HCT116 (cell line): ENCODE measurements at regions not wholly inside any gene's neighbourhood (a gene's known extent, or its start where the extent isn't known, plus 50 kb on each side); places are given as distances from the start of the nearest gene placed in this dataset.

Experiments used
- ATAC-seq: fragments of 200-7000 bp; cut with Tn5 transposase; 2 replicates; pipeline ENCODE4 v1.9.1; 2020; ENCODE audit warnings: mild to moderate bottlenecking, moderate library complexity
- BruUV-seq: library from RNA; stranded (reverse); fragments of 400-500 nt; replicated peaks from 2 replicates; lab custom pipeline; 2021; lab: Mats Ljungman, UMichigan
- CTCF ChIA-PET: fragments of 300-600 bp; sonication (Branson Sonifier 250); formaldehyde crosslinking; loops from one replicate; lab custom pipeline; 2021; ENCODE audit warnings: antibody characterized with exemption; lab: Charles Lee
- POLR2A ChIA-PET: fragments of 300-600, 350-600 bp; sonication (Branson Sonifier 250); formaldehyde crosslinking; loops from one replicate; lab custom pipeline; 2021; ENCODE audit warnings: antibody characterized with exemption; lab: Charles Lee
- RAD21 ChIA-PET, 2 experiments: fragments of 300-600 bp; sonication (Branson Sonifier 250); formaldehyde crosslinking; loops; one replicate each; lab custom pipeline; 2023; ENCODE audit warnings: low total read pairs in 2 of 2; ENCODE audit not compliant: uncharacterized antibody in 2 of 2, unreplicated experiment in 2 of 2, low non-redundant PET in 1 of 2; lab: Charles Lee
- DNase-seq: peaks from one replicate; pipeline ENCODE4 v3.0.0-alpha.2; 2010; ENCODE audit warnings: low read depth, low spot score
- H2AFZ ChIP-seq: fragments of 200-600 bp; shearing (Covaris generic), sonication (generic); 2 replicates; pipeline ENCODE4 v1.6.1; 2017; ENCODE audit warnings: low read depth, mixed run types, mixed read lengths, antibody characterized with exemption, low read length; ENCODE audit not compliant: poor library complexity, severe bottlenecking
- H3K27ac ChIP-seq: 2 replicates; pipeline ENCODE4 v1.5.1; 2012; ENCODE audit warnings: low read depth, low read length
- H3K27me3 ChIP-seq: fragments of 200-600 bp; sonication (generic); 2 replicates; pipeline ENCODE4 v1.6.1; 2016; ENCODE audit warnings: mixed run types, low read length, mixed read lengths; ENCODE audit not compliant: insufficient read depth
- H3K36me3 ChIP-seq, 2 experiments: fragments of 200-500 bp in 1 of 2; fragments of 200-600 bp in 1 of 2; sonication (Bioruptor generic) in 1 of 2; sonication (generic) in 1 of 2; 2 replicates each; pipeline versions ENCODE4 v1.5.1 to v1.6.1; 2014 to 2016; ENCODE audit warnings: low read length in 2 of 2, inconsistent platforms in 1 of 2, mixed read lengths in 1 of 2, mixed run types in 1 of 2; ENCODE audit not compliant: insufficient read depth in 2 of 2, control insufficient read depth in 1 of 2
- H3K4me1 ChIP-seq, 2 experiments: fragments of 200-600 bp in 1 of 2; sonication (generic) in 1 of 2; 2 replicates each; pipeline versions ENCODE4 v1.5.1 to v1.6.1; 2012 to 2017; ENCODE audit warnings: low read length in 2 of 2, inconsistent platforms in 1 of 2, mild to moderate bottlenecking in 1 of 2, mixed read lengths in 1 of 2, mixed run types in 1 of 2, moderate library complexity in 1 of 2; ENCODE audit not compliant: insufficient read depth in 2 of 2, control insufficient read depth in 1 of 2
- H3K4me2 ChIP-seq: fragments of 200-600 bp; sonication (generic); 2 replicates; pipeline ENCODE4 v1.6.1; 2017; ENCODE audit warnings: mixed run types, low read length, mixed read lengths
- H3K4me3 ChIP-seq, 2 experiments: fragments of 200-600 bp in 1 of 2; sonication (generic) in 1 of 2; replicated peaks in 1 of 2; 2 replicates each; pipeline ENCODE4 v1.5.1; 2011 to 2016; ENCODE audit warnings: low read length in 2 of 2, control low read depth in 1 of 2, low read depth in 1 of 2, mild to moderate bottlenecking in 1 of 2, mixed read lengths in 1 of 2, mixed run types in 1 of 2
- H3K79me2 ChIP-seq: fragments of 200-600 bp; sonication (generic); 2 replicates; pipeline ENCODE4 v1.6.1; 2017; ENCODE audit warnings: mild to moderate bottlenecking, mixed run types, low read length, moderate library complexity, mixed read lengths; ENCODE audit not compliant: insufficient read depth
- H3K9ac ChIP-seq: fragments of 200-600 bp; sonication (generic); 2 replicates; pipeline ENCODE4 v1.6.1; 2016; ENCODE audit warnings: low read length, mixed read lengths
- H3K9me2 ChIP-seq: fragments of 200-600 bp; sonication (generic), shearing (Covaris generic); 2 replicates; pipeline ENCODE4 v1.6.1; 2017; ENCODE audit warnings: mixed run types, mild to moderate bottlenecking, moderate library complexity; ENCODE audit not compliant: insufficient read depth
- H3K9me3 ChIP-seq, 2 experiments: fragments of 200-500 bp in 1 of 2; fragments of 200-600 bp in 1 of 2; sonication (Bioruptor generic) in 1 of 2; sonication (generic) in 1 of 2; 2 replicates each; pipeline ENCODE4 v1.6.1; 2014 to 2017; ENCODE audit warnings: low read length in 2 of 2, mixed read lengths in 2 of 2, inconsistent platforms in 1 of 2, low read depth in 1 of 2, mild to moderate bottlenecking in 1 of 2, mixed run types in 1 of 2, moderate library complexity in 1 of 2; ENCODE audit not compliant: control insufficient read depth in 1 of 2, insufficient read depth in 1 of 2
- H4K20me1 ChIP-seq: fragments of 200-600 bp; sonication (generic), shearing (Covaris generic); 2 replicates; pipeline ENCODE4 v1.6.1; 2017; ENCODE audit warnings: mixed run types, mild to moderate bottlenecking, moderate library complexity; ENCODE audit not compliant: insufficient read depth
- CBX3 ChIP-seq: IDR thresholded peaks from 2 replicates; pipeline ENCODE4 v1.6.1; 2012; ENCODE audit warnings: low read depth
- CEBPB ChIP-seq: IDR thresholded peaks from 2 replicates; pipeline ENCODE4 v1.6.1; 2012; ENCODE audit warnings: low read depth
- ELF1 ChIP-seq: IDR thresholded peaks from 2 replicates; pipeline ENCODE4 v1.6.1; 2012; ENCODE audit warnings: low read depth, borderline replicate concordance
- EZH2 ChIP-seq: fragments of 200-600 bp; sonication (generic); IDR thresholded peaks from 2 replicates; pipeline ENCODE4 v1.6.1; 2017; ENCODE audit warnings: antibody characterized with exemption, mixed run types
- EZH2phosphoT487 ChIP-seq: fragments of 200-600 bp; IDR thresholded peaks from 2 replicates; pipeline ENCODE4 v1.6.1; 2018; ENCODE audit warnings: antibody characterized with exemption, borderline replicate concordance
- MAX ChIP-seq: IDR thresholded peaks from 2 replicates; pipeline ENCODE4 v1.6.1; 2012
- POLR2AphosphoS5 ChIP-seq: IDR thresholded peaks from 2 replicates; pipeline ENCODE4 v1.6.1; 2011; ENCODE audit warnings: mild to moderate bottlenecking, low read depth, low read length, moderate library complexity
- RAD21 ChIP-seq: IDR thresholded peaks from 2 replicates; pipeline ENCODE4 v1.6.1; 2012; ENCODE audit warnings: low read depth, mild to moderate bottlenecking
- SIN3A ChIP-seq: IDR thresholded peaks from 2 replicates; pipeline ENCODE4 v1.6.1; 2012; ENCODE audit warnings: low read depth
- SRF ChIP-seq: IDR thresholded peaks from 2 replicates; pipeline ENCODE4 v1.6.1; 2012; ENCODE audit warnings: low read depth
- TCF7L2 ChIP-seq: IDR thresholded peaks from 2 replicates; pipeline ENCODE4 v1.7.0; 2011; ENCODE audit warnings: borderline replicate concordance, inconsistent platforms; ENCODE audit not compliant: insufficient read depth, insufficient read length; ENCODE audit errors: extremely low read depth
- YY1 ChIP-seq: IDR thresholded peaks from 2 replicates; pipeline ENCODE4 v1.6.1; 2011; ENCODE audit warnings: low read length, low read depth, moderate library complexity, mild to moderate bottlenecking; ENCODE audit not compliant: insufficient replicate concordance; ENCODE audit errors: extremely low read depth
- ZBTB33 ChIP-seq: IDR thresholded peaks from 2 replicates; pipeline ENCODE4 v1.6.1; 2011; ENCODE audit warnings: mild to moderate bottlenecking, low read length, moderate library complexity; ENCODE audit not compliant: insufficient replicate concordance; ENCODE audit errors: extremely low read depth
- ZFX ChIP-seq: fragments of 450-650 bp; IDR thresholded peaks from 2 replicates; pipeline ENCODE4 v1.6.1; 2017
- ZNF274 ChIP-seq: fragments of 200-500 bp; sonication (Bioruptor generic); IDR thresholded peaks from 2 replicates; pipeline ENCODE4 v1.6.1; 2014; ENCODE audit warnings: mild to moderate bottlenecking, low read depth, low read length, inconsistent platforms
- intact Hi-C: fragments of 100-400 bp; cut with micrococcal nuclease; formaldehyde crosslinking; loops from 2 replicates; pipeline ENCODE4 v1.10.0; 2022

- intact Hi-C loops: no loop called here
- ChIA-PET POLR2A (no interaction called here), RAD21 (no interaction called here), CTCF (no interaction called here)
- H3K27ac ChIP-seq: no peak overlapping the region
- no peaks in the 10 kb centered on the region for H3K4me1 ChIP-seq
- BruUV-seq: no TSS peak
- H3K9me3 ChIP-seq: 0 out of 4 replicates have a peak, but pooled peaks cover 0 to 9% of the 10 kb centered on the region in 2 experiments
- no peaks in the 10 kb centered on the region for H3K79me2 ChIP-seq
- H3K9me2 ChIP-seq: no peaks in the 10 kb centered on the region
- no peak for DNase-seq
- no peaks in the 10 kb centered on the region for H3K27me3 ChIP-seq
- no peak overlapping the region for H3K4me3 ChIP-seq
- no peaks in the 10 kb centered on the region for H4K20me1 ChIP-seq
- H3K36me3 ChIP-seq: no peaks in the 10 kb centered on the region
- no peak for ATAC-seq
- H2AFZ ChIP-seq: no peak overlapping the region
- H3K9ac ChIP-seq: no peak overlapping the region
- TF ChIP-seq POLR2AphosphoS5: no peak
- no peak for TF ChIP-seq ZFX
- TF ChIP-seq TCF7L2: no peak
- TF ChIP-seq CEBPB: no peak
- TF ChIP-seq ZBTB33: no peak
- no peak for TF ChIP-seq ZNF274
- TF ChIP-seq MAX: no peak
- no peak for TF ChIP-seq YY1
- no peak for TF ChIP-seq RAD21
- no peak for TF ChIP-seq SRF
- no peak for TF ChIP-seq EZH2phosphoT487
- TF ChIP-seq EZH2: no peak
- no peak for TF ChIP-seq ELF1
- TF ChIP-seq CBX3: no peak
- TF ChIP-seq SIN3A: no peak
- no peak overlapping the region for H3K4me2 ChIP-seq
These were observed 153.9 kb downstream of the RNASET2 start for GRCh38 chr6:166802401-166802800.
